ENCODE measurements at regions not wholly inside any gene's neighbourhood (a gene's known extent, or its start where the extent isn't known, plus 50 kb on each side); places are given as distances from the start of the nearest gene placed in this dataset.

DNA sequence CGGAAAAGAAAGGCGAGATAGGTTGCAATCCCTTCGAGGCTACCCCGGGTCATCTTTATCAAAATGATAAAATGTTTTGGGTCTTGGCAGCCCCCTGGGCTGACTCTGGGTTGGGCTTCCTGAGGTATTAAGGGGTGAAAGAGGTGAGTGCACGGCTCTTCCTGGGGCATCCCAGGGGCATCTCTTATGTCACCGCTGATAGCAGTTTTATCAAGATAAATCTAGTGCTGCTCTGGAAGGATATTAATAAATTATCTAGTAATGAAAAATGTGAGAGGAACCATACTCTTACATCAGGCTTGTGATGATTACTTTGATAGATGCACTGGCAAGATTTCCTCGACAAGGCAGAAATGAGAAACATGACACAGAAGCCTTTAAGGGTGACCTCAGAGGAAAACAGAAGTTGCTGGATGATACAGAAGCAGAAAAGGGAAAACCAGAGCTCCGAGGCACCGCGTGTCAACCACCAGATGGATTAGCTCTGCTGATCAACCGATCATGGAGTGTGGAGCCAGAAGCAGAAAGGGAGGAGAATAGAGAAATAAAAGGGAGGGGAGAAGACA, 491.3 kb downstream of the TMEM114 start:
- TF ChIP-seq EZH2 (optimal IDR thresholded peaks at IDR 0.05; ENCODE audit: low read depth, low read length): no peak
- TF ChIP-seq EZH2phosphoT487 (IDR thresholded peaks at IDR 0.05; ENCODE audit: low read length): no peak
- TF ChIP-seq, protein P1, sequence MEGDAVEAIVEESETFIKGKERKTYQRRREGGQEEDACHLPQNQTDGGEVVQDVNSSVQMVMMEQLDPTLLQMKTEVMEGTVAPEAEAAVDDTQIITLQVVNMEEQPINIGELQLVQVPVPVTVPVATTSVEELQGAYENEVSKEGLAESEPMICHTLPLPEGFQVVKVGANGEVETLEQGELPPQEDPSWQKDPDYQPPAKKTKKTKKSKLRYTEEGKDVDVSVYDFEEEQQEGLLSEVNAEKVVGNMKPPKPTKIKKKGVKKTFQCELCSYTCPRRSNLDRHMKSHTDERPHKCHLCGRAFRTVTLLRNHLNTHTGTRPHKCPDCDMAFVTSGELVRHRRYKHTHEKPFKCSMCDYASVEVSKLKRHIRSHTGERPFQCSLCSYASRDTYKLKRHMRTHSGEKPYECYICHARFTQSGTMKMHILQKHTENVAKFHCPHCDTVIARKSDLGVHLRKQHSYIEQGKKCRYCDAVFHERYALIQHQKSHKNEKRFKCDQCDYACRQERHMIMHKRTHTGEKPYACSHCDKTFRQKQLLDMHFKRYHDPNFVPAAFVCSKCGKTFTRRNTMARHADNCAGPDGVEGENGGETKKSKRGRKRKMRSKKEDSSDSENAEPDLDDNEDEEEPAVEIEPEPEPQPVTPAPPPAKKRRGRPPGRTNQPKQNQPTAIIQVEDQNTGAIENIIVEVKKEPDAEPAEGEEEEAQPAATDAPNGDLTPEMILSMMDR (IDR thresholded peaks at IDR 0.05; ENCODE audit: low read length): no peak

All from MM.1S (cell line).